OCI-LY3 (cell line): ENCODE measurements at regions not wholly inside any gene's neighbourhood (a gene's known extent, or its start where the extent isn't known, plus 50 kb on each side); places are given as distances from the start of the nearest gene placed in this dataset.

Source experiments
- H2AFZ ChIP-seq: fragments of 200-600, 300-600 bp; shearing (Covaris generic); 2 replicates; pipeline ENCODE4 v1.6.0; 2014; ENCODE audit warnings: antibody characterized with exemption, low read depth, low read length
- H3K27ac ChIP-seq: fragments of 200-600, 300-600 bp; sonication (generic); 2 replicates; pipeline ENCODE4 v1.5.1; 2014; ENCODE audit warnings: mild to moderate bottlenecking, low read length, moderate library complexity, mixed read lengths
- H3K27me3 ChIP-seq: fragments of 200-600, 300-600 bp; sonication (generic); 2 replicates; pipeline ENCODE4 v1.6.1; 2014; ENCODE audit warnings: low read depth, low read length, mixed read lengths
- H3K36me3 ChIP-seq: fragments of 200-600, 300-600 bp; sonication (generic); replicated peaks from 2 replicates; pipeline ENCODE3; 2014; ENCODE audit warnings: low read depth, low read length, mixed read lengths
- H3K4me1 ChIP-seq: fragments of 300-600, 200-600 bp; sonication (generic); 2 replicates; pipeline ENCODE4 v1.6.1; 2014; ENCODE audit warnings: low read length, mixed read lengths
- H3K4me2 ChIP-seq: fragments of 200-600, 300-600 bp; sonication (generic); 2 replicates; pipeline ENCODE4 v1.6.1; 2014; ENCODE audit warnings: low read length, mixed read lengths
- H3K4me3 ChIP-seq: fragments of 300-600, 200-600 bp; sonication (generic); 2 replicates; pipeline ENCODE4 v1.5.1; 2014; ENCODE audit warnings: antibody characterized with exemption, mild to moderate bottlenecking, low read length, moderate library complexity
- H3K79me2 ChIP-seq: fragments of 300-600, 200-600 bp; shearing (Covaris generic); 2 replicates; pipeline ENCODE4 v1.6.1; 2014; ENCODE audit warnings: mild to moderate bottlenecking, low read length, mixed read lengths
- H3K9ac ChIP-seq: fragments of 300-600, 200-600 bp; shearing (Covaris generic); 2 replicates; pipeline ENCODE4 v1.6.0; 2014; ENCODE audit warnings: mild to moderate bottlenecking, low read length, moderate library complexity
- H3K9me3 ChIP-seq: fragments of 200-600, 300-600 bp; shearing (Covaris generic); 2 replicates; pipeline ENCODE4 v1.6.1; 2014; ENCODE audit warnings: low read length, mixed read lengths; ENCODE audit not compliant: insufficient read depth
- H4K20me1 ChIP-seq: fragments of 200-600, 300-600 bp; sonication (generic); 2 replicates; pipeline ENCODE4 v1.6.1; 2016; ENCODE audit warnings: low read length, mixed read lengths; ENCODE audit not compliant: insufficient read depth
- CTCF ChIP-seq: fragments of 200-600, 300-600 bp; sonication (generic); IDR thresholded peaks from 2 replicates; pipeline ENCODE4 v1.5.1; 2014; ENCODE audit warnings: antibody characterized with exemption, low read length, low read depth
- EZH2phosphoT487 ChIP-seq: fragments of 200-600 bp; shearing (Covaris generic); IDR thresholded peaks from 2 replicates; pipeline ENCODE4 v1.6.1; 2018; ENCODE audit warnings: antibody characterized with exemption, mixed run types, low read depth

DNA sequence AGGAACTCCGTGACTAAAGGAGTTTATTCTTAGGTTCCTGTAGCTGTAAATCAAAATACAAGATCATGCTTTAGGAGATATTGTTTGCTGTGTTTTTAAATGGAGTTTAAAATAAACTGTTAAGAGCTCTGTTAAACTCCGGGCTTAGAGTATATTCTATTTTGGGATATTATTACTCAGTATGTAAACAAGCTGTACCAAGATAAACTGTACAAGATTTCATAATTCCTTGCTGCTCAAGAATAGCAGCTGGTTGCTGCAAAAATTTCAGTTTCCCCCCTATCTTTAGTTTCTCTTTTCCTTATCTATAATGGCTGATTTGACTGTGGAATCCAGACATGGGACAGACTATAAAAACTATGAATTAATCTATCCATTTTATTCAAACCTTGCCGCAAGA is 215.7 kb downstream of the HTR7 start:
- Histone ChIP-seq H3K4me2 (no peak overlapping the region), H3K27ac (no peak overlapping the region), H3K9me3 (no peaks in the 10 kb centered on the region), H4K20me1 (no peaks in the 10 kb centered on the region), H3K4me3 (no peak overlapping the region), H3K27me3 (no peaks in the 10 kb centered on the region), H3K36me3 (no peaks in the 10 kb centered on the region), H3K4me1 (no peaks in the 10 kb centered on the region), H3K79me2 (no peaks in the 10 kb centered on the region), H3K9ac (no peak overlapping the region), H2AFZ (no peak overlapping the region)
- TF ChIP-seq EZH2phosphoT487 (no peak), CTCF (no peak)

DNA sequence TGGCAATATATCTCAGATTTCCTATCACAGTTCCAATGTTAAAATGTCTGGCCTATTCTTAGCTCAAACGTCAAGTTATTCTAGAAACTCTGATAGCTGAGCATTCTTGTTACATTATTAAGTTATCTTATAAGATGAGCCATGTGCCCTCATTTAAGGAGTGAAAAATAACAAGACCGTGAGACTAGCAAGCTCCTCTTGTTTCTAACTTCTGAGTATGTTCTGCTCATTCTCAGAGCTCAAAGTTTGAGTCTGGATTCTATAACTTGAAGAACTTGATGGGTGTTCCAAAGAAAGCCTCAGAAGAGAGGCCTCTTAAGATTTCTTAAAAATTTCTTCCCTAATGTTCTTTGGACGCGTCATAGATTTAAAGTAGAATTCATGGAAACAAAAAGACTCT is 215.2 kb downstream of the HTR7 start:
- Histone ChIP-seq H3K4me1 (no peaks in the 10 kb centered on the region), H2AFZ (no peak overlapping the region), H3K9ac (no peak overlapping the region), H4K20me1 (no peaks in the 10 kb centered on the region), H3K27me3 (no peaks in the 10 kb centered on the region), H3K79me2 (no peaks in the 10 kb centered on the region), H3K36me3 (no peaks in the 10 kb centered on the region), H3K4me2 (no peak overlapping the region), H3K27ac (no peak overlapping the region), H3K9me3 (no peaks in the 10 kb centered on the region), H3K4me3 (no peak overlapping the region)
- TF ChIP-seq CTCF (no peak), EZH2phosphoT487 (no peak)

GRCh38 chr10:90644165-90644564 is 213.7 kb downstream of the HTR7 start:
- no peak overlapping the region for H3K27ac ChIP-seq
- no peaks in the 10 kb centered on the region for H3K27me3 ChIP-seq
- TF ChIP-seq CTCF (no peak), EZH2phosphoT487 (no peak)
- H4K20me1 ChIP-seq, result no peaks in the 10 kb centered on the region
- H3K4me2 ChIP-seq, result no peak overlapping the region
- no peaks in the 10 kb centered on the region for H3K36me3 ChIP-seq
- no peak overlapping the region for H3K4me3 ChIP-seq
- no peak overlapping the region for H3K9ac ChIP-seq
- no peaks in the 10 kb centered on the region for H3K9me3 ChIP-seq
- no peak overlapping the region for H2AFZ ChIP-seq
- no peaks in the 10 kb centered on the region for H3K79me2 ChIP-seq
- H3K4me1 ChIP-seq, result no peaks in the 10 kb centered on the region

GRCh38 chr10:90650858-90651257 is 207.0 kb downstream of the HTR7 start:
- H3K4me1 ChIP-seq, result no peaks in the 10 kb centered on the region
- no peaks in the 10 kb centered on the region for H3K27me3 ChIP-seq
- no peaks in the 10 kb centered on the region for H3K79me2 ChIP-seq
- H3K36me3 ChIP-seq, result no peaks in the 10 kb centered on the region
- no peak overlapping the region for H3K27ac ChIP-seq
- no peaks in the 10 kb centered on the region for H4K20me1 ChIP-seq
- H3K4me2 ChIP-seq, result no peak overlapping the region
- no peak overlapping the region for H3K4me3 ChIP-seq
- TF ChIP-seq CTCF (no peak), EZH2phosphoT487 (no peak)
- H2AFZ ChIP-seq, result no peak overlapping the region
- no peak overlapping the region for H3K9ac ChIP-seq
- H3K9me3 ChIP-seq, result no peaks in the 10 kb centered on the region
